GM12875 (cell line): ENCODE measurements at regions not wholly inside any gene's neighbourhood (a gene's known extent, or its start where the extent isn't known, plus 50 kb on each side); places are given as distances from the start of the nearest gene placed in this dataset.
"Not testable (repeated sequence)": the region's sequence is repeated elsewhere in the genome, so short reads cannot be mapped to it uniquely, and the experiment has no call there.

Experiments used
- H3K4me3 ChIP-seq: one replicate; pipeline ENCODE4 v1.5.1; 2011; ENCODE audit warnings: low read depth, low read length, control low read depth
- CTCF ChIP-seq: IDR thresholded peaks from 2 replicates; pipeline ENCODE4 v1.5.1; 2011; ENCODE audit warnings: low read depth, mild to moderate bottlenecking, control low read depth, inconsistent platforms, low read length, moderate library complexity, borderline replicate concordance; ENCODE audit not compliant: insufficient read depth

- no peak overlapping the region for H3K4me3 ChIP-seq
- no peak for TF ChIP-seq CTCF
Observed at GRCh38 chr2:175282886-175283285, 101.4 kb upstream of the ATP5MC3 start.

- H3K4me3 ChIP-seq: no peak overlapping the region
- no peak; the same call in 1 of the 2 replicates for TF ChIP-seq CTCF
Observed at GRCh38 chr2:175282300-175282699, 100.8 kb upstream of the ATP5MC3 start.

GRCh38 chr2:175277772-175278171 is 96.3 kb upstream of the ATP5MC3 start:
- no peak overlapping the region for H3K4me3 ChIP-seq
- no peak for TF ChIP-seq CTCF

GRCh38 chr2:175275539-175275938 is 94.0 kb upstream of the ATP5MC3 start:
- H3K4me3 ChIP-seq: no peak overlapping the region
- no peak for TF ChIP-seq CTCF

- H3K4me3 ChIP-seq: no peak overlapping the region
- no peak for TF ChIP-seq CTCF
Observed at GRCh38 chr2:175259164-175259563, 77.7 kb upstream of the ATP5MC3 start.

GRCh38 chr2:175256806-175257585 is 75.5 kb upstream of the ATP5MC3 start:
- no peak overlapping the region for H3K4me3 ChIP-seq
- no peak for TF ChIP-seq CTCF

GRCh38 chr2:175256391-175256790 is 74.9 kb upstream of the ATP5MC3 start:
- not testable (repeated sequence) for H3K4me3 ChIP-seq
